ENCODE measurements at regions not wholly inside any gene's neighbourhood (a gene's known extent, or its start where the extent isn't known, plus 50 kb on each side); places are given as distances from the start of the nearest gene placed in this dataset.

- TF ChIP-seq POLR2A (IDR thresholded peaks at IDR 0.05; ENCODE audit: low read depth, low read length) (no peak), EZH2 (IDR thresholded peaks at IDR 0.05; ENCODE audit: borderline replicate concordance, low read depth, low read length, severe bottlenecking) (no peak), MYC (IDR thresholded peaks at IDR 0.05; ENCODE audit: low read depth, low read length) (no peak), POLR2AphosphoS5 (IDR thresholded peaks at IDR 0.05; ENCODE audit: insufficient read depth, low read depth, low read length) (no peak), GATA2 (IDR thresholded peaks at IDR 0.05; ENCODE audit: insufficient read depth, insufficient read length, low read depth, low read length) (no peak), JUN (IDR thresholded peaks at IDR 0.05; ENCODE audit: borderline replicate concordance, insufficient read depth, insufficient read length, low read depth) (no peak), FOS (IDR thresholded peaks at IDR 0.05; ENCODE audit: borderline replicate concordance, insufficient read depth, low read length) (no peak)
- TF ChIP-seq, protein P1, sequence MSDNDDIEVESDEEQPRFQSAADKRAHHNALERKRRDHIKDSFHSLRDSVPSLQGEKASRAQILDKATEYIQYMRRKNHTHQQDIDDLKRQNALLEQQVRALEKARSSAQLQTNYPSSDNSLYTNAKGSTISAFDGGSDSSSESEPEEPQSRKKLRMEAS (IDR thresholded peaks at IDR 0.05; ENCODE audit: insufficient read depth, insufficient read length), result no peak
- TF ChIP-seq, protein P2, sequence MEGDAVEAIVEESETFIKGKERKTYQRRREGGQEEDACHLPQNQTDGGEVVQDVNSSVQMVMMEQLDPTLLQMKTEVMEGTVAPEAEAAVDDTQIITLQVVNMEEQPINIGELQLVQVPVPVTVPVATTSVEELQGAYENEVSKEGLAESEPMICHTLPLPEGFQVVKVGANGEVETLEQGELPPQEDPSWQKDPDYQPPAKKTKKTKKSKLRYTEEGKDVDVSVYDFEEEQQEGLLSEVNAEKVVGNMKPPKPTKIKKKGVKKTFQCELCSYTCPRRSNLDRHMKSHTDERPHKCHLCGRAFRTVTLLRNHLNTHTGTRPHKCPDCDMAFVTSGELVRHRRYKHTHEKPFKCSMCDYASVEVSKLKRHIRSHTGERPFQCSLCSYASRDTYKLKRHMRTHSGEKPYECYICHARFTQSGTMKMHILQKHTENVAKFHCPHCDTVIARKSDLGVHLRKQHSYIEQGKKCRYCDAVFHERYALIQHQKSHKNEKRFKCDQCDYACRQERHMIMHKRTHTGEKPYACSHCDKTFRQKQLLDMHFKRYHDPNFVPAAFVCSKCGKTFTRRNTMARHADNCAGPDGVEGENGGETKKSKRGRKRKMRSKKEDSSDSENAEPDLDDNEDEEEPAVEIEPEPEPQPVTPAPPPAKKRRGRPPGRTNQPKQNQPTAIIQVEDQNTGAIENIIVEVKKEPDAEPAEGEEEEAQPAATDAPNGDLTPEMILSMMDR (IDR thresholded peaks at IDR 0.05; ENCODE audit: extremely low read depth in 1 of 2, insufficient read depth in 1 of 2, low read depth in 1 of 2, low read length in 2 of 2), result no peak
- dilution Hi-C loops (cut with MboI; ENCODE audit: extremely low pct_ligation_motif_present, low sequenced_read_pairs), result no loop called here
- Histone ChIP-seq H3K9ac (replicated peaks; ENCODE audit: extremely low read depth, insufficient read depth, low read length) (no peak overlapping the region), H3K27ac (ENCODE audit: insufficient read depth, low read depth, low read length) (no peak overlapping the region), H3K36me3 (ENCODE audit: control insufficient read depth in 2 of 2, extremely low read depth in 1 of 2, insufficient read depth in 2 of 2, low read length in 2 of 2) (no peaks in the 10 kb centered on the region), H3K9me3 (replicated peaks; ENCODE audit: control insufficient read depth, insufficient read depth, low read length) (no peaks in the 10 kb centered on the region), H3K9me1 (replicated peaks; ENCODE audit: control insufficient read depth, extremely low read depth, insufficient read depth, low read length) (no peaks in the 10 kb centered on the region), H3K4me3 (replicated peaks in 1 of 3; ENCODE audit: insufficient read depth in 1 of 3, low read depth in 1 of 3, low read length in 3 of 3) (no peak overlapping the region), H3K4me1 (ENCODE audit: control insufficient read depth, extremely low read depth, insufficient read depth, low read length) (no peaks in the 10 kb centered on the region), H2AFZ (ENCODE audit: low read depth, low read length) (no peak overlapping the region), H3K4me2 (ENCODE audit: insufficient read depth, low read length) (no peak overlapping the region), H4K20me1 (replicated peaks; ENCODE audit: control insufficient read depth, extremely low read depth, insufficient read depth, low read length) (no peaks in the 10 kb centered on the region), H3K27me3 (ENCODE audit: control insufficient read depth in 2 of 2, insufficient read depth in 2 of 2, low read length in 2 of 2) (peaks cover 0 to 2% of the 10 kb centered on the region in 2 experiments), H3K79me2 (ENCODE audit: control insufficient read depth, insufficient read depth, low read length) (no peaks in the 10 kb centered on the region)
- BruUV-seq (replicated peaks), result no TSS peak
- CTCF ChIA-PET, result no interaction called here
- no peak for FAIRE-seq
- intact Hi-C loops (cut with micrococcal nuclease), result no loop called here
- POLR2A ChIA-PET, result no interaction called here
- DNase-seq (ENCODE audit: low read depth, low spot score), result no peak
Observed at GRCh38 chr9:134245179-134245578, 80.8 kb upstream of the RNU6ATAC start.

All from endothelial cell of umbilical vein (primary cell).